Neural progenitor cell (in vitro differentiated cells): ENCODE measurements at regions not wholly inside any gene's neighbourhood (a gene's known extent, or its start where the extent isn't known, plus 50 kb on each side); places are given as distances from the start of the nearest gene placed in this dataset.

Source experiments
- CTCF ChIP-seq: fragments of 200-600 bp; sonication (generic); IDR thresholded peaks from 2 replicates; pipeline ENCODE4 v1.5.1; 2017; ENCODE audit warnings: antibody characterized with exemption, mild to moderate bottlenecking
- EZH2 ChIP-seq: fragments of 200-600 bp; sonication (generic); IDR thresholded peaks from 2 replicates; pipeline ENCODE4 v1.6.1; 2017; ENCODE audit warnings: antibody characterized with exemption, mild to moderate bottlenecking, moderate library complexity
- EZH2phosphoT487 ChIP-seq: fragments of 200-600 bp; sonication (generic); IDR thresholded peaks from 2 replicates; pipeline ENCODE4 v1.6.1; 2017; ENCODE audit warnings: antibody characterized with exemption

- no peak for TF ChIP-seq CTCF
- TF ChIP-seq EZH2 = no peak
- no peak for TF ChIP-seq EZH2phosphoT487
These were observed 230.0 kb upstream of the PARD3B start for GRCh38 chr2:204315236-204315662.
